H1 (cell line): ENCODE measurements at regions not wholly inside any gene's neighbourhood (a gene's known extent, or its start where the extent isn't known, plus 50 kb on each side); places are given as distances from the start of the nearest gene placed in this dataset.

Source experiments
- BRCA1 ChIP-seq: IDR thresholded peaks from 2 replicates; pipeline ENCODE4 v1.6.1; 2012; ENCODE audit warnings: low read depth, low read length, improper control_type of control experiment
- CHD7 ChIP-seq: fragments of 300-600 bp; sonication (generic); IDR thresholded peaks from 2 replicates; pipeline ENCODE4 v1.7.1; 2012; ENCODE audit warnings: low read length, moderate library complexity, mild to moderate bottlenecking, inconsistent platforms; ENCODE audit not compliant: insufficient replicate concordance
- NANOG ChIP-seq: IDR thresholded peaks from 2 replicates; pipeline ENCODE4 v1.6.1; 2011; ENCODE audit warnings: low read length, low read depth, mild to moderate bottlenecking, inconsistent platforms; ENCODE audit not compliant: insufficient read depth, poor library complexity, severe bottlenecking
- SIN3A ChIP-seq, 2 experiments: IDR thresholded peaks in 1 of 2; conservative IDR thresholded peaks in 1 of 2; 2 replicates each; pipeline ENCODE4 v1.6.1; 2011 to 2012; ENCODE audit warnings: low read length in 2 of 2, improper control_type of control experiment in 1 of 2, low read depth in 1 of 2, mild to moderate bottlenecking in 1 of 2
- SP4 ChIP-seq: IDR thresholded peaks from 2 replicates; pipeline ENCODE4 v1.6.1; 2012; ENCODE audit warnings: low read length, inconsistent platforms
- SUZ12 ChIP-seq: fragments of 200-600 bp; sonication (generic); IDR thresholded peaks from 2 replicates; pipeline ENCODE4 v1.6.1; 2012; ENCODE audit warnings: mild to moderate bottlenecking, inconsistent platforms, low read length, moderate library complexity, mixed read lengths

- no peak for TF ChIP-seq CHD7
- TF ChIP-seq BRCA1 = no peak
- no peak for TF ChIP-seq NANOG
- no peak for TF ChIP-seq SUZ12
- TF ChIP-seq SIN3A (conservative IDR thresholded peaks at IDR 0.05 in 1 of 2, IDR thresholded peaks at IDR 0.05 in 1 of 2; ENCODE audit: low read depth in 1 of 2, low read length in 2 of 2) = no peak
- no peak for TF ChIP-seq SP4
Measured at GRCh38 chr15:37219211-37219701, 118.9 kb upstream of the MEIS2 start (continued).
